A549 (cell line): ENCODE measurements at regions not wholly inside any gene's neighbourhood (a gene's known extent, or its start where the extent isn't known, plus 50 kb on each side); places are given as distances from the start of the nearest gene placed in this dataset.

Experiments used
- ATAC-seq, 2 experiments: fragments of 200-7000 bp in 1 of 2; fragments of >200 bp in 1 of 2; cut with Nextera tagmentation in 1 of 2; cut with Tn5 transposase in 1 of 2; 3 replicates each; pipeline versions ENCODE4 v1.8.0 to v1.9.1; 2018 to 2020; ENCODE audit warnings: mild to moderate bottlenecking in 1 of 2, moderate library complexity in 1 of 2
- CTCF ChIA-PET: fragments of 300-600 bp; sonication (Branson Sonifier 250); formaldehyde crosslinking; extraction: SDS; loops from one replicate; lab custom pipeline; 2021; ENCODE audit warnings: antibody characterized with exemption, inconsistent platforms; lab: Yijun Ruan, JAX
- POLR2A ChIA-PET: fragments of 350-600 bp; formaldehyde crosslinking; extraction: SDS; loops from one replicate; lab custom pipeline; 2021; ENCODE audit warnings: antibody characterized with exemption, inconsistent platforms; lab: Yijun Ruan, JAX
- DNase-seq, 2 experiments: peaks; one replicate each; pipeline versions ENCODE4 v3.0.0 to v3.0.0-alpha.2; 2011 to 2016; ENCODE audit warnings: low read depth in 1 of 2, low spot score in 1 of 2
- FAIRE-seq: peaks from 2 replicates; lab custom pipeline; 2011; peaks lifted over from hg19 to GRCh38; lab: Jason Lieb, UNC
- H3K27ac ChIP-seq, 2 experiments: fragments of >200 bp; sonication (Bioruptor Twin); formaldehyde crosslinking; 3 replicates each; pipeline ENCODE4 v1.5.1; 2016 to 2017
- H3K4me1 ChIP-seq: fragments of >200 bp; sonication (Bioruptor Twin); formaldehyde crosslinking; 3 replicates; pipeline ENCODE4 v1.6.1; 2016
- H3K4me2 ChIP-seq: fragments of >200 bp; sonication (Bioruptor Twin); formaldehyde crosslinking; 3 replicates; pipeline ENCODE4 v1.6.1; 2016
- H3K4me3 ChIP-seq: fragments of >200 bp; sonication (Bioruptor Twin); formaldehyde crosslinking; 3 replicates; pipeline ENCODE4 v1.5.1; 2016
- H3K9me3 ChIP-seq: fragments of >200 bp; sonication (Bioruptor Twin); formaldehyde crosslinking; 3 replicates; pipeline ENCODE4 v1.6.1; 2016
- BHLHE40 ChIP-seq: IDR thresholded peaks from 2 replicates; pipeline ENCODE4 v1.6.1; 2012; ENCODE audit warnings: low read depth, low read length, inconsistent platforms
- CBX2 ChIP-seq: fragments of 200-600 bp; sonication (generic); IDR thresholded peaks from 2 replicates; pipeline ENCODE4 v1.6.1; 2016; ENCODE audit warnings: low read depth, mild to moderate bottlenecking, borderline replicate concordance
- CEBPB ChIP-seq, 2 experiments: fragments of >200 bp in 1 of 2; sonication (Bioruptor Twin) in 1 of 2; formaldehyde crosslinking in 1 of 2; IDR thresholded peaks; 2 replicates each; pipeline ENCODE4 v1.6.1; 2012 to 2016
- EP300 ChIP-seq, 2 experiments: fragments of >200 bp; sonication (Bioruptor Twin); formaldehyde crosslinking; IDR thresholded peaks; 2 replicates in 1 of 2; 3 replicates in 1 of 2; pipeline ENCODE4 v1.6.1; 2016 to 2017
- FOSL2 ChIP-seq, 2 experiments: fragments of 450-650 bp in 1 of 2; fragments of >200 bp in 1 of 2; sonication (Bioruptor Twin) in 1 of 2; formaldehyde crosslinking; IDR thresholded peaks; 2 replicates each; pipeline versions ENCODE4 v1.5.0 to v1.6.1; 2016 to 2020; ENCODE audit warnings: mild to moderate bottlenecking in 1 of 2, moderate library complexity in 1 of 2
- FOXS1 ChIP-seq: fragments of 250-450 bp; sonication (Bioruptor Pico); IDR thresholded peaks from 2 replicates; pipeline ENCODE4 v1.5.0; 2020; ENCODE audit warnings: mild to moderate bottlenecking, moderate library complexity
- JUN ChIP-seq, 2 experiments: fragments of >200 bp; sonication (Bioruptor Twin); formaldehyde crosslinking; IDR thresholded peaks; 2 replicates in 1 of 2; 3 replicates in 1 of 2; pipeline ENCODE4 v1.6.1; 2016 to 2017
- KDM1A ChIP-seq: fragments of 200-600 bp; sonication (generic); IDR thresholded peaks from 2 replicates; pipeline ENCODE4 v1.6.1; 2016; ENCODE audit warnings: low read depth, mild to moderate bottlenecking
- KDM5A ChIP-seq: fragments of 200-600 bp; sonication (generic); IDR thresholded peaks from 2 replicates; pipeline ENCODE4 v1.6.1; 2016; ENCODE audit warnings: antibody characterized with exemption, mild to moderate bottlenecking
- MAZ ChIP-seq: fragments of 150-350 bp; IDR thresholded peaks from 2 replicates; pipeline ENCODE4 v1.6.1; 2014; ENCODE audit warnings: antibody characterized with exemption, low read depth, low read length, borderline replicate concordance
- MYC ChIP-seq: IDR thresholded peaks from 2 replicates; pipeline ENCODE4 v1.6.1; 2012; ENCODE audit warnings: mild to moderate bottlenecking, inconsistent platforms, low read length, improper control_type of control experiment, borderline replicate concordance
- NPAS2 ChIP-seq: fragments of 250-450 bp; sonication (Bioruptor Pico); IDR thresholded peaks from 2 replicates; pipeline ENCODE4 v1.8.0; 2022; ENCODE audit warnings: mild to moderate bottlenecking, moderate library complexity, borderline replicate concordance
- NR3C1 ChIP-seq: fragments of >200 bp; sonication (Bioruptor Twin); formaldehyde crosslinking; IDR thresholded peaks from 3 replicates; pipeline ENCODE4 v1.6.1; 2017
- PHF8 ChIP-seq: fragments of 200-600 bp; sonication (generic); IDR thresholded peaks from 2 replicates; pipeline ENCODE4 v1.6.1; 2016; ENCODE audit warnings: low read depth, mild to moderate bottlenecking, antibody characterized with exemption, moderate library complexity, borderline replicate concordance
- RAD21 ChIP-seq, 2 experiments: fragments of >200 bp in 1 of 2; sonication (Bioruptor Twin) in 1 of 2; formaldehyde crosslinking in 1 of 2; IDR thresholded peaks in 1 of 2; conservative IDR thresholded peaks in 1 of 2; 2 replicates in 1 of 2; 3 replicates in 1 of 2; pipeline ENCODE4 v1.6.1; 2012 to 2018; ENCODE audit warnings: inconsistent platforms in 1 of 2
- RARB ChIP-seq: fragments of 250-450 bp; sonication (Bioruptor Pico); IDR thresholded peaks from 2 replicates; pipeline ENCODE4 v1.8.0; 2021; ENCODE audit warnings: mild to moderate bottlenecking, moderate library complexity
- RNF2 ChIP-seq: fragments of 200-600 bp; sonication (generic); IDR thresholded peaks from 2 replicates; pipeline ENCODE4 v1.6.1; 2016; ENCODE audit warnings: low read depth, mild to moderate bottlenecking, antibody characterized with exemption, moderate library complexity, borderline replicate concordance
- SMC3 ChIP-seq: fragments of >200 bp; sonication (Bioruptor Twin); formaldehyde crosslinking; IDR thresholded peaks from 3 replicates; pipeline ENCODE4 v1.6.1; 2018; ENCODE audit warnings: inconsistent platforms
- SREBF2 ChIP-seq: fragments of 450-650 bp; IDR thresholded peaks from 2 replicates; pipeline ENCODE4 v1.6.1; 2014; ENCODE audit warnings: mild to moderate bottlenecking, moderate library complexity
- ZC3H11A ChIP-seq: fragments of 450-650 bp; IDR thresholded peaks from 2 replicates; pipeline ENCODE4 v1.6.1; 2014; ENCODE audit warnings: antibody characterized with exemption, mild to moderate bottlenecking
- ZFP36 ChIP-seq: fragments of 450-650 bp; IDR thresholded peaks from 2 replicates; pipeline ENCODE4 v1.6.1; 2014; ENCODE audit warnings: borderline replicate concordance; ENCODE audit not compliant: partially characterized antibody
- ZSCAN20 ChIP-seq: fragments of 250-450 bp; sonication (Bioruptor Pico); IDR thresholded peaks from 2 replicates; pipeline ENCODE4 v1.8.0; 2022; ENCODE audit warnings: mild to moderate bottlenecking, moderate library complexity
- WGBS: methylation state at CpG from one replicate; pipeline ENCODE4 v1.1.6; 2017; ENCODE audit errors: missing lambda C conversion rate; 5-methylcytosine and 5-hydroxymethylcytosine counted together
- TF ChIP-seq, protein P1 (sequence below): IDR thresholded peaks from 2 replicates; pipeline ENCODE4 v1.6.1; 2012
- TF ChIP-seq, protein P2 (sequence below): fragments of 200-600 bp; sonication (generic); IDR thresholded peaks from 2 replicates; pipeline ENCODE4 v1.6.1; 2016; ENCODE audit warnings: antibody characterized with exemption, mild to moderate bottlenecking, moderate library complexity
- TF ChIP-seq, protein P3 (sequence below): fragments of >200 bp; sonication (Bioruptor Twin); formaldehyde crosslinking; IDR thresholded peaks from 3 replicates; pipeline ENCODE4 v1.5.1; 2016
- TF ChIP-seq, protein P4 (sequence below): fragments of >200 bp; sonication (Bioruptor Twin); formaldehyde crosslinking; IDR thresholded peaks from 2 replicates; pipeline ENCODE4 v1.6.1; 2016

DNA sequence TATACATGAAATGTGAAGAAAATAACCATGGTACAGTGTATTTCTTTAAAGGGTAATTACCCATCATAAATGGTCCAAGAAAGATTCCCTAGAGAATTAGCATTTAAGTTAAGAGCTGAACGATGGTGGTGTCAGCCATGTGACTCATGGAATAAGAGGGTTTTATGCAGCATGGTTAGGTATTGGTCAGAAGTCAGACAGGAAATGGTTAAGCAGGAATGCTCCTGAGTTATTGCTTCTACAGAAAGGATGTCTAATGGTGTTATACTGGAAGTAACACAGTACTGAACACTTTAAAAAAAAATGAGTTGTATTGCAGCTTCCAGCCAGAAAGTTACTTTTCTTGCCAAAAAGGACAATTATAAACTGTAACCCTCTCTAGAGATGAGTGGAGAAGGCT lies 72.7 kb upstream of the UBE2E3 start:
- no peak for TF ChIP-seq RARB (CRISPR knock-in tag)
- TF ChIP-seq EP300 (IDR thresholded peaks at IDR 0.05) = no peak
- TF ChIP-seq NPAS2 (CRISPR knock-in tag) = no peak
- TF ChIP-seq MAZ = no peak
- TF ChIP-seq KDM1A = no peak
- TF ChIP-seq RAD21 (conservative IDR thresholded peaks at IDR 0.05 in 1 of 2, IDR thresholded peaks at IDR 0.05 in 1 of 2) = no peak
- TF ChIP-seq FOXS1 (CRISPR knock-in tag) = no peak
- no peak for TF ChIP-seq JUN (IDR thresholded peaks at IDR 0.05)
- TF ChIP-seq SREBF2 = no peak
- TF ChIP-seq CEBPB (IDR thresholded peaks at IDR 0.05) = no peak
- no peak for TF ChIP-seq SMC3
- no peak for TF ChIP-seq CBX2
- no peak for TF ChIP-seq PHF8
- TF ChIP-seq, protein P1, sequence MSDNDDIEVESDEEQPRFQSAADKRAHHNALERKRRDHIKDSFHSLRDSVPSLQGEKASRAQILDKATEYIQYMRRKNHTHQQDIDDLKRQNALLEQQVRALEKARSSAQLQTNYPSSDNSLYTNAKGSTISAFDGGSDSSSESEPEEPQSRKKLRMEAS = no peak
- TF ChIP-seq RNF2 = no peak
- no peak for TF ChIP-seq ZFP36
- TF ChIP-seq, protein P2, sequence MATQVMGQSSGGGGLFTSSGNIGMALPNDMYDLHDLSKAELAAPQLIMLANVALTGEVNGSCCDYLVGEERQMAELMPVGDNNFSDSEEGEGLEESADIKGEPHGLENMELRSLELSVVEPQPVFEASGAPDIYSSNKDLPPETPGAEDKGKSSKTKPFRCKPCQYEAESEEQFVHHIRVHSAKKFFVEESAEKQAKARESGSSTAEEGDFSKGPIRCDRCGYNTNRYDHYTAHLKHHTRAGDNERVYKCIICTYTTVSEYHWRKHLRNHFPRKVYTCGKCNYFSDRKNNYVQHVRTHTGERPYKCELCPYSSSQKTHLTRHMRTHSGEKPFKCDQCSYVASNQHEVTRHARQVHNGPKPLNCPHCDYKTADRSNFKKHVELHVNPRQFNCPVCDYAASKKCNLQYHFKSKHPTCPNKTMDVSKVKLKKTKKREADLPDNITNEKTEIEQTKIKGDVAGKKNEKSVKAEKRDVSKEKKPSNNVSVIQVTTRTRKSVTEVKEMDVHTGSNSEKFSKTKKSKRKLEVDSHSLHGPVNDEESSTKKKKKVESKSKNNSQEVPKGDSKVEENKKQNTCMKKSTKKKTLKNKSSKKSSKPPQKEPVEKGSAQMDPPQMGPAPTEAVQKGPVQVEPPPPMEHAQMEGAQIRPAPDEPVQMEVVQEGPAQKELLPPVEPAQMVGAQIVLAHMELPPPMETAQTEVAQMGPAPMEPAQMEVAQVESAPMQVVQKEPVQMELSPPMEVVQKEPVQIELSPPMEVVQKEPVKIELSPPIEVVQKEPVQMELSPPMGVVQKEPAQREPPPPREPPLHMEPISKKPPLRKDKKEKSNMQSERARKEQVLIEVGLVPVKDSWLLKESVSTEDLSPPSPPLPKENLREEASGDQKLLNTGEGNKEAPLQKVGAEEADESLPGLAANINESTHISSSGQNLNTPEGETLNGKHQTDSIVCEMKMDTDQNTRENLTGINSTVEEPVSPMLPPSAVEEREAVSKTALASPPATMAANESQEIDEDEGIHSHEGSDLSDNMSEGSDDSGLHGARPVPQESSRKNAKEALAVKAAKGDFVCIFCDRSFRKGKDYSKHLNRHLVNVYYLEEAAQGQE = no peak
- no peak for TF ChIP-seq FOSL2 (IDR thresholded peaks at IDR 0.05)
- TF ChIP-seq FOSL2 (CRISPR knock-in tag; IDR thresholded peaks at IDR 0.05) = no peak
- H3K4me3 ChIP-seq = no peak overlapping the region
- DNase-seq (no peak), FAIRE-seq (no peak), ATAC-seq (no peak)
- 9% methylated on average over 1 of the region's 1 CpG for WGBS
- POLR2A ChIA-PET = no interaction called here
- H3K9me3 ChIP-seq = no peaks in the 10 kb centered on the region
- H3K4me2 ChIP-seq = no peak overlapping the region
- H3K27ac ChIP-seq = no peak overlapping the region
- H3K4me1 ChIP-seq = 0 out of 3 replicates have a peak, but pooled peaks cover 4% of the 10 kb centered on the region
- CTCF ChIA-PET = no interaction called here

DNA sequence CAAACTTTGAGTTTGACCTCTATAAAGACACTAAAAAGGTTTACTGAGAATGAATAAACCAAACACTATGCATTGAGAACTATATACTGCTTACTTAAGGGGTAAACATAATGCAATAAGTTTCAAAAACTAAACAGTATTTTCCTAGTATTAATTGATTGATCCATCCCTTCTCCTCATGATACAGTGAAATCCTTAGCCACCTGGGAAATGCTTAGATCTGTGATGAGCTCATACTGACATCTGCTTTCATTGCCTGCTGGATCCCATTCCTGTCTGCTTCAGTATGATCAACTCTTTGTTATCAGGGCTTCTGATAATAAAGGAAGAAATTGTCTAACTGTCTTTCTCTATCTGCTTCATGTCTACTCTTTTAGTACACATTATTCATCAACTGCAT lies 74.9 kb upstream of the UBE2E3 start:
- Histone ChIP-seq H3K27ac (no peak overlapping the region), H3K4me3 (no peak overlapping the region), H3K4me1 (0 out of 3 replicates have a peak, but pooled peaks cover 4% of the 10 kb centered on the region), H3K4me2 (no peak overlapping the region), H3K9me3 (no peaks in the 10 kb centered on the region)
- ATAC-seq (no peak), DNase-seq (no peak), FAIRE-seq (no peak)
- ChIA-PET CTCF (interaction anchor here (1.5 kb wide), 1 partner anchor 780 kb away, joined by 4 read pairs; no protein-coding TSS in a partner anchor), POLR2A (no interaction called here)
- no peak for TF ChIP-seq ZSCAN20 (CRISPR knock-in tag)
- TF ChIP-seq, all 56 proteins: peak for 0

DNA sequence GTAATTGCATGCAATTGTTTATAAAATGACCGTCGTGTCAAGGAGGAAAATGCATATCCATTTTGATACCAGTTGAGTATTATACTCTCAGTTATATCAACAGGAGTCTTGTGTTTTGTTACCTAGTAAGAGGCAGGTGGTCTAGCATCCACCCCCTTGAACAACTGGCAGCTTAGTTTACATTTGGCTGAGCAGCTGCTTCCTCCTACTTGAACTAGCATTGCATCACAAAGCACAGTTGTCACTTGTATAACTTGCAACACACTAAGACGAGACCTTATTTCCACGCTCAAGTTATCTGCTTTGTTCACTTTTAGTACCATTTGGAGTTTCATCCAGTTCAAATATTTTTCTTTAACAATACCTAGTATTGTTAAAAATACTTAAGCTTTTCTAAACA lies 75.4 kb upstream of the UBE2E3 start:
- FAIRE-seq = no peak
- Histone ChIP-seq H3K9me3 (no peaks in the 10 kb centered on the region), H3K4me2 (no peak overlapping the region)
- ChIA-PET POLR2A (no interaction called here), CTCF (interaction anchor here (1.5 kb wide), 1 partner anchor 779 kb away, joined by 4 read pairs; no protein-coding TSS in a partner anchor)
- TF ChIP-seq KDM5A (no peak), MYC (no peak), BHLHE40 (no peak), ZSCAN20 (CRISPR knock-in tag) (no peak), RAD21 (conservative IDR thresholded peaks at IDR 0.05 in 1 of 2, IDR thresholded peaks at IDR 0.05 in 1 of 2) (no peak), EP300 (IDR thresholded peaks at IDR 0.05) (no peak), ZC3H11A (no peak), SMC3 (no peak), NR3C1 (no peak), ZFP36 (no peak)
- TF ChIP-seq, protein P1 = no peak
- TF ChIP-seq, protein P3, sequence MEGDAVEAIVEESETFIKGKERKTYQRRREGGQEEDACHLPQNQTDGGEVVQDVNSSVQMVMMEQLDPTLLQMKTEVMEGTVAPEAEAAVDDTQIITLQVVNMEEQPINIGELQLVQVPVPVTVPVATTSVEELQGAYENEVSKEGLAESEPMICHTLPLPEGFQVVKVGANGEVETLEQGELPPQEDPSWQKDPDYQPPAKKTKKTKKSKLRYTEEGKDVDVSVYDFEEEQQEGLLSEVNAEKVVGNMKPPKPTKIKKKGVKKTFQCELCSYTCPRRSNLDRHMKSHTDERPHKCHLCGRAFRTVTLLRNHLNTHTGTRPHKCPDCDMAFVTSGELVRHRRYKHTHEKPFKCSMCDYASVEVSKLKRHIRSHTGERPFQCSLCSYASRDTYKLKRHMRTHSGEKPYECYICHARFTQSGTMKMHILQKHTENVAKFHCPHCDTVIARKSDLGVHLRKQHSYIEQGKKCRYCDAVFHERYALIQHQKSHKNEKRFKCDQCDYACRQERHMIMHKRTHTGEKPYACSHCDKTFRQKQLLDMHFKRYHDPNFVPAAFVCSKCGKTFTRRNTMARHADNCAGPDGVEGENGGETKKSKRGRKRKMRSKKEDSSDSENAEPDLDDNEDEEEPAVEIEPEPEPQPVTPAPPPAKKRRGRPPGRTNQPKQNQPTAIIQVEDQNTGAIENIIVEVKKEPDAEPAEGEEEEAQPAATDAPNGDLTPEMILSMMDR = no peak
- TF ChIP-seq, protein P4, sequence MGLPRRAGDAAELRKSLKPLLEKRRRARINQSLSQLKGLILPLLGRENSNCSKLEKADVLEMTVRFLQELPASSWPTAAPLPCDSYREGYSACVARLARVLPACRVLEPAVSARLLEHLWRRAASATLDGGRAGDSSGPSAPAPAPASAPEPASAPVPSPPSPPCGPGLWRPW = no peak
- TF ChIP-seq, all 56 proteins: peak for 0
- Histone ChIP-seq H3K4me1 (0 out of 3 replicates have a peak, but pooled peaks cover 4% of the 10 kb centered on the region), H3K4me3 (no peak overlapping the region), H3K27ac (no peak overlapping the region)
- ATAC-seq (no peak), DNase-seq (no peak)
- WGBS = 80% methylated on average over 4 of the region's 4 CpGs
